ENCODE measurements at regions not wholly inside any gene's neighbourhood (a gene's known extent, or its start where the extent isn't known, plus 50 kb on each side); places are given as distances from the start of the nearest gene placed in this dataset.
"Not testable (repeated sequence)": the region's sequence is repeated elsewhere in the genome, so short reads cannot be mapped to it uniquely, and the experiment has no call there.

DNA sequence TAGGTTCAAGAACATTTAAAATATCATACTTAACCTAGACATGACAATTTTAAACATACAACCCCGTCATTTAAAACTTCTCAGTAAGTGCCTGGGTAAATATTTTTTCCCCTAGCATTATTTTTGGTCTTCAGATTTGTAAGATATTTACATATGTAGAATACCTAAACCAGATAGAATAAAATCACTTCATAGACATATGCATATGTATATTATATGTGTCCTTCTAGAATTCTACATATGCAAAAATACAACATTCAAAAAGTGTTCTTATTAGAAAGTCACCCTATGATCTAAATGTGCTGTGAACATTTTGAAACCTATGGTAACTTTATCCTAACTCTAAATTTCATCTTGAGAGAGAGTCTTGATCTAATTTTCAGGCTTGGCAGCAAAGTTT lies 1467.0 kb upstream of the B3GALT2 start:
- no peak for FAIRE-seq
- DNase-seq (ENCODE audit: insufficient read length, low spot score) = no peak

- no peak for DNase-seq (ENCODE audit: insufficient read length, low spot score)
- no peak for FAIRE-seq
Measured at GRCh38 chr1:194647118-194647517, 1460.7 kb upstream of the B3GALT2 start.

GRCh38 chr1:194644528-194644927 lies 1458.1 kb upstream of the B3GALT2 start:
- FAIRE-seq (no peak), DNase-seq (ENCODE audit: insufficient read length, low spot score) (no peak)

DNA sequence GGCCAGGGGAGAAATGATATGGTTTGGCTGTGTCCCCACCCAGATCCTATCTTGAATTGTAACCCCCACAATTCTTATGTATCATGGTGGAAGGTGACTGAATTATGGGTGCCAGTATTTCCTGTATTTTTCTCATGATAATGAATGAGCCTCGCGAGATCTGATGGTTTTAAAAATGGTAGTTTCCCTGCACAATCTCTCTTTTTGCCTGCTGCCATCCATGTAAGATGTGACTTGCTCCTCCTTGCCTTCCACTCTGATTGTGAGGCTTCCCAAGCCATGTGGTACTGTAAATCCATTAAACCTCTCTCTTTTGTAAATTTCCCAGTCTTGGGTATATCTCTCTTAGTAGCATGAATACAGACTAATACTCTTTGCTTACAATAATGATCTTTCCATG lies 1453.9 kb upstream of the B3GALT2 start:
- no peak for FAIRE-seq

DNA sequence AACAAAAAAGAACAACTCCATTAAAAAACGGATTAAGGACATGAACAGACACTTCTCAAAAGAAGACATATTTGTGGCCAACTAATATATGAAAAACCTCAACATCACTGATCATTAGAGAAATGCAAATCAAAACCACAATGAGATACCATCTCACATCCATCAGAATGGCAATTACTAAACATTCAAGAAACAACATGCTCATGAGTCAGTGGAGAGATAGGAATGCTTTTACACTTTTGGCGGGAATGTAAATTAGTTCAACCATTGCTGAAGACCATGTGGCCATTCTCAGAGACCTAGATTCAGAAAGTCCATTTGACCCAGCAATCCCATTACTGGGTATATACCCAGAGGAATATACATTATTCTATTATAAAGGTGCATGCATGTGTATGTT lies 1442.6 kb upstream of the B3GALT2 start:
- DNase-seq (ENCODE audit: insufficient read length, low spot score) (no peak), FAIRE-seq (no peak)

More for the DNA sequence above, 1453.9 kb upstream of the B3GALT2 start:
- DNase-seq (ENCODE audit: insufficient read length, low spot score) = no peak

DNA sequence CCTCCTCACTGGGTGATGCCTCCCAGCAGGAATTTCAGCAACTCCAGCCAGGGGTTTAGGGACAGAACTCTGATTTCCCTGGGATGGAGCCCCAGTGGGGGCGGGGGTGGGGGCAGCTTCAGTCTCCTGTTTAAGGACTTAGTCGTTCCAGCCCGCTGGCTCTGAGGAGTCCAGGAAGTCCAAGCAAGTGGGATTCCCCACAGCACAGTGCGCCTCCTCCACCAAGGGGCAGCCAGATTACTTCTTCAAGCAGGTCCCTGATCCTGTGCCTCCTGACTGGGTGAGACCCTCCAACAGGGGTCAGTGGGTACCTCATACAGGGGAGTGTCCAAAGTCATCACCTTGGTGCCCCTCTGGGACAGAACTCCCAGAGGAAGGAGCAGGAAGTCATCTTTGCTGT lies 1438.4 kb upstream of the B3GALT2 start:
- DNase-seq (ENCODE audit: insufficient read length, low spot score) (no peak), FAIRE-seq (no peak)

DNA sequence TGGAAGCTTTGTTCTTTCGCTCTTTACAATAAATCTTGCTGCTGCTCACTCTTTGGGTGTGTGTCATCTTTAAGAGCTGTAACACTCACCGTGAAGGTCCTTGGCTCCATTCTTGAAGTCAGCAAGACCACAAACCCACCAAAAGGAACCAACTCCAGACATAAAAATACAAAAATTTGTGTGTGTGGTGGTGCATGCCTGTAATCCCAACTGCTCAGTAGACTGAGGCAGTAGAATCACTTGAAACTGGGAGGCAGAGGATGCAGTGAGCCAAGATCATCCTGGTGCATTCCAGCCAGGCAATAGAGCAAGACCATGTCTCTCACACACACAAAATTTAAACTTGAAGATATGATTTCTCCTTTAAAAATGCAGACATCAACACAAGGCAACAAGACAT lies 1431.7 kb upstream of the B3GALT2 start:
- FAIRE-seq = no peak
- no peak for DNase-seq (ENCODE audit: insufficient read length, low spot score)

DNA sequence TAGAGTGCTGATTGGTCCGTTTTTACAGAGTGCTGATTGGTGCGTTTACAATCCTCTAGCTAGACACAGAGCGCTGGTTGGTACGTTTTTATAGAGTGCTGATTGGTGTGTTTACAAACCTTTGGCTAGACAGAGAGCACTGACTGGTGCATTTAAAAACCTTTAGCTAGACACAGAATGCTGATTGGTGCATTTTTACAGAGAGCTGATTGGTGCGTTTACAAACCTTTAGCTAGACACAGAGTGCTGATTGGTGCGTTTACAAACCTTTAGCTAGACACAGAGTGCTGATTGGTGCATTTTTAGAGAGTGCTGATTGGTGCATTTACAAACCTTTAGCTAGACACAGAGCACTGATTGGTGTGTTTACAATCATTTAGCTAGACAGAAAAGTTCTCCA lies 1430.9 kb upstream of the B3GALT2 start:
- FAIRE-seq; DNase-seq (ENCODE audit: insufficient read length, low spot score): not testable (repeated sequence)

DNA sequence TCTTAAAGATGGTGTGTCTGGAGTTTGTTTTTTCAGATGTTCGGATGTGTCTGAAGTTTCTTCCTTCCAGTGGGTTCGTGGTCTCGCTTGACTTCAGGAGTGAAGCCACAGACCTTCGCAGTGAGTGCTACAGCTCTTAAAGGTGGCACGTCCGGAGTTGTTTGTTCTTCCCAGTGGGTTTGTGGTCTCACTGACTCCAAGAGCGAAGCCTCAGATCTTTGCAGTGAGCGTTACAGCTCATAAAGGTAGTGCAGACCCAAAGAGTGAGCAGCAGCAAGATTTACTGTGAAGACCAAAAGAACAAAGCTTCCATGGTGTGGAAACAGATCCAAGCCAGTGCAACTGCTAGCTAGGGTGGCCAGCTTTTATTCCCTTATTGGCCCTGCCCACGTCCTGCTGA lies 1430.4 kb upstream of the B3GALT2 start:
- DNase-seq (ENCODE audit: insufficient read length, low spot score) (no peak), FAIRE-seq (no peak)

- no peak for FAIRE-seq
- no peak for DNase-seq (ENCODE audit: insufficient read length, low spot score)
Measured at GRCh38 chr1:194602184-194602583, 1415.8 kb upstream of the B3GALT2 start.

DNA sequence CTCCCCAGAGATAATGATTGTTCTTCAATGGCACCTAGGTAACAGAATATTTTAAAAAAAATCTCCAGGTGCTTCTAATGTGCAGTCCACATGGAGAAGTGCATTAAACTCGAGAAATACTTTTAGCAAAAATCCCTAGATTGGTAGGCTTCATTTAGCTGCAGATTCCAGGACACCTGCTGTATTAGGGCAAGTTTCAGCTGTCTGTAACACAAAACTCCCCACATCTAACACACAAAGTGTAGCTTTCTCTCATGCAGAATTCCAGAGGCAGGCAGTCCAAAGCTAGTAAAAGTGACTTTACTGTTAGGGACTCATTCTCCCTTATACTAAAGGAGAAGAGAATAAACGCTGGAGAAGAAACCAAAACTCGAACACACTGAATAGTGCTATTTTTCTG lies 1414.3 kb upstream of the B3GALT2 start:
- no peak for FAIRE-seq
- DNase-seq (ENCODE audit: insufficient read length, low spot score) = no peak

DNA sequence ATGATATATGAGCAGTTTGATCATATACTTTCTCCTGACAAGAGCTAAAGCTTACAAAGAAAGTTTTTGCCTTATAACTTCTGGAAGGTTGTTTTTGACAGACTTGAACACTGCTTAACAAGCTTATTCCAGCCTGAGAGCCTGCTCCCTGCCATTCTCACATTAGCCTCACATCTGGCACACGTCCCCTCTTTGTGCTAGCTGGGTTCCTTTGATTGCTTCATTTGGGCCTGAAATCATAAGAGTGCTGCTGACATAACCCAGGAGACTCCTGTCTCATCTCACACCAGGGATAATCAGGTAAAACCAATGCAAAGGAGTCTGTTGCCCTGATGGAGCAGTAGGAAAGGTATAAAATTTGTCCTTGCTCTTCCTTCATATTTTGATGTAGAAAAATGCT lies 1411.7 kb upstream of the B3GALT2 start:
- DNase-seq (ENCODE audit: insufficient read length, low spot score) (no peak), FAIRE-seq (no peak)

GRCh38 chr1:194586302-194586701 lies 1399.9 kb upstream of the B3GALT2 start:
- no peak for DNase-seq (ENCODE audit: insufficient read length, low spot score)
- FAIRE-seq = no peak

DNA sequence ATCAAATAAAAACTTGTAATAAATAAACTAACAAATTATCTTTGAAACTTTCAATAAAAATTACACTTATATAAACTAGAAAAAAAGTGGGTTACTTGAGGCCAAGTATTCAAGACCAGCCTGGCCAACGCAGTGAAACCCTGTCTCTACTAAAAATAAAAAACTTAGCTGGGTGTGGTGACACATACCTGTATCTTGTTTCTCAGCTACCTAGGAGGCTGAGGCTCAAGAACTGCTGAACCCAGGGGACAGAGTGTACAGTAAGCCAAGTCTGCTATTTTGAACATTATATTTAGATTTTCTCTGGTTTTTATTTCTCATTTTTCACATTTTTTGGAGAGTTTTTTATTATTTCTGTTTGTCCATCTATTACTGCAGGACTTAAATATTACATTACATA lies 1397.6 kb upstream of the B3GALT2 start:
- FAIRE-seq (no peak), DNase-seq (ENCODE audit: insufficient read length, low spot score) (no peak)

- DNase-seq (ENCODE audit: insufficient read length, low spot score) (no peak), FAIRE-seq (no peak)
Measured at GRCh38 chr1:194570476-194570875, 1384.1 kb upstream of the B3GALT2 start.

DNA sequence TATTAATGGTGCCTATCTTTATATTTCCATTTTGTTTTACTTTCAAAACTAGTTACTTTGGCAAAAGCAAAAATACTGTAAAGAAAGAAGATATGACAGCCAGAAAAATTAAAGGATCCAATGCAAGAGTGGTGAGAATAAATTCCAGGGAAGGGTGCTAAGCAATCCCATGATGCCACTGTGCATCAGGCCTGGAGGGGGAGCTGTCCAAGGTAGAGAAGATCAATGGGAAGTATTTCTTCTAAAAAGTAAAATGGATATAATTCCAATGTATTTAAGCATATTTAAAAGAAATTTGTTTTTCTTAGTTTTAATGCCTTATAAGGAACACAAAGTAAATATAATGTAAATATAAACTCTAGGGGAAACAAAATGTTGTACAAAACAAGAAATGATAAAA lies 1382.2 kb upstream of the B3GALT2 start:
- no peak for FAIRE-seq
- DNase-seq (ENCODE audit: insufficient read length, low spot score) = no peak

DNA sequence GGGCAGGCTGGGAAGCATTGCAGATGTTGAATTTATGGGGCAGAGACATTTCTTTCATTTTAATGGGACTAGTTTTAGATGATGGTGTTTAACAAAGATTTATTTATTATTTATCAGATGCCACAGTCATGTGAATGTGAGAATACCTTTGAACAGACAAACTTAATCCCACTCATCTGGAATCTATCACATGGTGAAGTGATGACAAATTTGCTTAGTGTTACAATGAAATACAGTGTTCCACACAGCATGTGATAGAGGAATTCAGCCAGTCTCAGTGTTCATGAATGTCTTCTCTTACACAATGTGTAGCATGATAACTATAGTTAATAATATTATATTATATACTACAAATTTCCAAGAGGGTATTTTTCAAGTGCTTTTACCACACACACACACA lies 1361.7 kb upstream of the B3GALT2 start:
- DNase-seq (ENCODE audit: insufficient read length, low spot score) (no peak), FAIRE-seq (no peak)

DNA sequence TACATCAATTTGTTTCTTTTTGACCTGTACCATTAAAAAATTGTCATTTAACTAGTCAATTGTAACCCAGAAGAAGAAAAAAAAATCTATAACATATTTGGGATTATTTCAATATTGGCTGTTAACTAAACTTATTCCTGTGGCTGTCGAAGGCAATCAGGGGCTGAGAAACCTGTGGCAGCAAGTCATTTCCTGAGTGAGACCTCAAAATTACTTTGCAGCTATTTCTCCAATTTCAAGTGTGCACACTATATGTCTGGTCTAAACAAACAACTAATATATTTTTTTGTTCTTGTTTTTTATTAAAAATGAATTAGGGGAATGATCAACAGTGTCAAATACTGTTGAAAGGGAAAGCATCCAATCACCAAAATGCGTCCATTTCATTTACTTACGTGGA lies 1357.6 kb upstream of the B3GALT2 start:
- FAIRE-seq (no peak), DNase-seq (ENCODE audit: insufficient read length, low spot score) (no peak)

DNA sequence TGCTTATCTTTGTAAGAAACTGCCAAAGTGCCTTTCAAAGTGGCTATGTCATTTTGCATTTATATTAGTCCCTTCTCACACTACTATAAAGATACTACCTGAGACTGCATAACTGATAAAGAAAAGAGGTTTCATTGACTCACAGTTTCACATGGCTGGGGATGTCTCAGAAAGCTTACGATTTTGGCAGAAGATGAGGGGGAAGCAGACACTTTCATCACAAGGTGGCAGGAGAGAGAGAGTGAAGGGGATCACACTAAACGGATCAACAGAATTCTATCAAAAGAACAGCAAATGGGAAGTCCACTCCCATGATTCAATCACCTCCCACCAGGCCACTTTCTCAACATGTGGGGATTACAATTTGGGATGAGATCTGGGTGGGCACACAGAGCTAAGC lies 1352.0 kb upstream of the B3GALT2 start:
- DNase-seq (ENCODE audit: insufficient read length, low spot score) = no peak
- FAIRE-seq = no peak

- FAIRE-seq = no peak
- no peak for DNase-seq (ENCODE audit: insufficient read length, low spot score)
Measured at GRCh38 chr1:194537521-194537920, 1351.1 kb upstream of the B3GALT2 start.

DNA sequence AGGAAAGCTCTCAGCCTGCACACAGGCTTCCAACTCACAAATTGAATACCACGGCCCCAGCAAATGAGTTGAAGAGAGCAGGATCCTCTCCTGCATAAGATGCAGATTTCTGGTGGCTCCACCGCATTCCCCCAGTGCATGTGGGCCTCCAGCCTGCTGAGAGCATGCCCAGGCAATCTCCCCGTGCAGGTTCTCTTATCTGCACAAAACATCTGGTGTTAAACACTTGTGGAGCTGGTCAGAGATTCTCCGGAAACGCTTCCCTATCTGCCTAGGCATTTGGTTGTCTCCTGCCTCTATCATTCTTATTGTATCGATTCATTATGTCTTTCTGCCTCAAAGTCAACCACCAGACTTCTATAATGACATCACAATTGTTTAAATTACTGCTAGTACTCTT lies 1349.0 kb upstream of the B3GALT2 start:
- DNase-seq (ENCODE audit: insufficient read length, low spot score) = no peak
- no peak for FAIRE-seq

DNA sequence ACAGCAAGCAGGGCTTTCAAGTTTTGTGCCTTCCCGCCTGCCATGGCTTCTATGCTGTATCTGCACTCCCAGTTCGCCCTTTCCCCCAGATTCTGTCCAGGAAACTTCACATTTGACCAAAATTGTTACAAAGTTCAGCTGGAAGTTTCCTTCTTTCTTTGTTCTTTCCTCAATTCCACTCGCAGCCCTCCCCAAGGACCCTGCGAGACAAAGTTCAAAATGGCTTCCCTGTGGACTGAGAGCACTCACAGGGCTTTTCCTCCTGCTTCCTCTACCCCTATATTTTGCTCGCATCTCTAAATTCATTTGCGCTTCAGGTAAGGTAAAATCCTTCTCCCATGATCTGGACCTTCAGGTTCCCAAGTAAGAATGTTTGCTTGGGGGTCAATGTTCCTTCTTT lies 1348.4 kb upstream of the B3GALT2 start:
- DNase-seq (ENCODE audit: insufficient read length, low spot score) = no peak
- FAIRE-seq = no peak

DNA sequence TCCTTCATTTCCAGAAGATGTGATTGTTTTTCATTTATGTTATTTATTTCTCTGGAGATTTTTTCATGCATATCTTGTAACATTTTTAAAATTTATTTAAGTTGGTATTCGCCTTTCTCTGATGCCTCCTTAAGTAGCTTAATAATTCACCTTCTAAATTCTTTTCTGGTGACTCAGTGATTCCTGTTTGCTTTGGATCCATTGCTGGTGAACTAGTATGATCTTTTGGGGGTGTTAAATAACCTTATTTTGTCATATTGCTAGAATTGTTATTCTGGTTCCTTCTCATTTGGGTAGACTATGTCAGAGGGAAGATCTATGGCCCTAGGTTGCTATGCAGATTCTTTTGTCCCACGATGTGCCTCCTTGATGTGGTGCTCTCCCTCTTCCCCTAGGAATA lies 1347.2 kb upstream of the B3GALT2 start:
- FAIRE-seq (no peak), DNase-seq (ENCODE audit: insufficient read length, low spot score) (no peak)

DNA sequence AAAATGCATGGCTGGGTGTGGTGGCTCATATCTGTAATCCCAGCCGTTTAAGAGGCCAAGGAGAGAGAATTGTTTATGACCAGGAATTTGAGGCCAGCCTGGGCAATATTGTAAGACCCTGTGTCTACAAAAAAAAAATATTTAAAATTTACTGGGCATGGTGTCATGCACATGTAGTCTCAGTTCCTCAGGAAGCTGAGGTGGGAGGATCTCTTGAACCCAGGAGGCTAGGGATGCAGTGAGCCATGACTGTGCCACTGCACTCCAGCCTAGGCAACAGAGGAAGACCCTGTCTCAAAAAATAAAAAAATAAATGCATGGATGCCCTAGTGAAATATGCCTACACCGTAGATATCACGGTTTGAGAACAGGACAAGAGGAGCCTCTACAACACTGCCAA lies 1331.2 kb upstream of the B3GALT2 start:
- DNase-seq (ENCODE audit: insufficient read length, low spot score) (no peak), FAIRE-seq (no peak)

Measured in GM19239 (cell line).